ENCODE measurements at regions not wholly inside any gene's neighbourhood (a gene's known extent, or its start where the extent isn't known, plus 50 kb on each side); places are given as distances from the start of the nearest gene placed in this dataset.

GRCh38 chr3:26345613-26346012 is 277.0 kb upstream of the LRRC3B start:
- ChIA-PET CTCF (no interaction called here), RAD21 (ENCODE audit: unreplicated experiment) (no interaction called here), POLR2A (no interaction called here), SMC1A (ENCODE audit: uncharacterized antibody, unreplicated experiment) (no interaction called here)
- Histone ChIP-seq H3K27ac (ENCODE audit: control insufficient read depth, insufficient read depth) (no peak overlapping the region), H3K4me1 (ENCODE audit: control insufficient read depth, insufficient read depth, low read length) (no peaks in the 10 kb centered on the region), H4K20me1 (ENCODE audit: control insufficient read depth, insufficient read depth) (no peaks in the 10 kb centered on the region), H2AFZ (ENCODE audit: control insufficient read depth, low read depth, low read length) (no peak overlapping the region), H3K79me2 (ENCODE audit: control insufficient read depth, insufficient read depth, low read length) (no peaks in the 10 kb centered on the region), H3K4me2 (ENCODE audit: control insufficient read depth, insufficient read depth) (no peak overlapping the region), H3K27me3 (replicated peaks in 1 of 2; ENCODE audit: control insufficient read depth in 2 of 2, insufficient read depth in 2 of 2, low read length in 1 of 2) (no peaks in the 10 kb centered on the region), H3K4me3 (no peak overlapping the region), H3K9ac (ENCODE audit: control insufficient read depth, insufficient read depth, low read length) (no peak overlapping the region), H3K9me3 (replicated peaks; ENCODE audit: control insufficient read depth, insufficient read depth, low read length) (no peaks in the 10 kb centered on the region; the same call in 2 of the 3 replicates), H3K36me3 (ENCODE audit: control insufficient read depth in 2 of 2, insufficient read depth in 2 of 2, low read length in 1 of 2) (no peaks in the 10 kb centered on the region)
- WGBS (ENCODE audit: insufficient coverage, insufficient replicate concordance, low lambda C conversion rate, missing lambda C conversion rate) = 28% methylated on average over 10 of the region's 10 CpGs
- ATAC-seq = no peak
- FAIRE-seq = no peak
- DNase-seq (ENCODE audit: low read depth, low spot score) = no peak
- BruUV-seq (replicated peaks) = no TSS peak
- TF ChIP-seq MAX (IDR thresholded peaks at IDR 0.05; ENCODE audit: low read depth, low read length) (no peak), RELA (IDR thresholded peaks at IDR 0.05; ENCODE audit: borderline replicate concordance, partially characterized antibody) (no peak), NFIC (IDR thresholded peaks at IDR 0.05; ENCODE audit: low read depth, low read length) (no peak), NRF1 (conservative IDR thresholded peaks at IDR 0.05; ENCODE audit: low read depth, low read length) (no peak), TARDBP (IDR thresholded peaks at IDR 0.05; ENCODE audit: borderline replicate concordance) (no peak)
- intact Hi-C loops (cut with micrococcal nuclease; ENCODE audit: unreplicated experiment) = no loop called here
- in situ Hi-C loops (cut with MboI) = no loop called here

GRCh38 chr3:26346497-26346896 is 276.1 kb upstream of the LRRC3B start:
- BruUV-seq (replicated peaks) = no TSS peak
- H3K27me3 ChIP-seq (replicated peaks in 1 of 2; ENCODE audit: control insufficient read depth in 2 of 2, insufficient read depth in 2 of 2, low read length in 1 of 2) = no peaks in the 10 kb centered on the region
- H4K20me1 ChIP-seq (ENCODE audit: control insufficient read depth, insufficient read depth) = no peaks in the 10 kb centered on the region
- TF ChIP-seq SMAD1 (IDR thresholded peaks at IDR 0.05; ENCODE audit: low read depth, partially characterized antibody) (no peak), BACH1 (IDR thresholded peaks at IDR 0.05; ENCODE audit: borderline replicate concordance) (no peak), SMC3 (IDR thresholded peaks at IDR 0.05; ENCODE audit: borderline replicate concordance, low read length) (no peak), ASH2L (IDR thresholded peaks at IDR 0.05; ENCODE audit: borderline replicate concordance, low read depth) (no peak), SP1 (IDR thresholded peaks at IDR 0.05; ENCODE audit: low read depth, low read length) (no peak), PAX5 (IDR thresholded peaks at IDR 0.05; ENCODE audit: borderline replicate concordance, low read depth, low read length) (no peak), LARP7 (IDR thresholded peaks at IDR 0.05) (no peak)
- in situ Hi-C loops (cut with MboI) = no loop called here
- no peak overlapping the region for H3K4me2 ChIP-seq (ENCODE audit: control insufficient read depth, insufficient read depth)
- CTCF ChIA-PET = no interaction called here
- RAD21 ChIA-PET (ENCODE audit: unreplicated experiment) = no interaction called here
- H2AFZ ChIP-seq (ENCODE audit: control insufficient read depth, low read depth, low read length) = no peak overlapping the region
- H3K79me2 ChIP-seq (ENCODE audit: control insufficient read depth, insufficient read depth, low read length) = no peaks in the 10 kb centered on the region
- FAIRE-seq = no peak
- H3K4me3 ChIP-seq = no peak overlapping the region
- POLR2A ChIA-PET = no interaction called here
- H3K4me1 ChIP-seq (ENCODE audit: control insufficient read depth, insufficient read depth, low read length) = no peaks in the 10 kb centered on the region
- no peak for ATAC-seq
- H3K9me3 ChIP-seq (replicated peaks; ENCODE audit: control insufficient read depth, insufficient read depth, low read length) = no peaks in the 10 kb centered on the region; the same call in 2 of the 3 replicates
- H3K27ac ChIP-seq (ENCODE audit: control insufficient read depth, insufficient read depth) = no peak overlapping the region
- DNase-seq (ENCODE audit: low read depth, low spot score) = no peak
- intact Hi-C loops (cut with micrococcal nuclease; ENCODE audit: unreplicated experiment) = no loop called here
- H3K36me3 ChIP-seq (ENCODE audit: control insufficient read depth in 2 of 2, insufficient read depth in 2 of 2, low read length in 1 of 2) = no peaks in the 10 kb centered on the region
- 62% methylated on average over 12 of the region's 13 CpGs for WGBS (ENCODE audit: insufficient coverage, insufficient replicate concordance, low lambda C conversion rate, missing lambda C conversion rate)
- SMC1A ChIA-PET (ENCODE audit: uncharacterized antibody, unreplicated experiment) = no interaction called here
- H3K9ac ChIP-seq (ENCODE audit: control insufficient read depth, insufficient read depth, low read length) = no peak overlapping the region
